ENCODE measurements at regions not wholly inside any gene's neighbourhood (a gene's known extent, or its start where the extent isn't known, plus 50 kb on each side); places are given as distances from the start of the nearest gene placed in this dataset.

- WGBS, 5 donors: 75 to 81% (median 77%) methylated on average over 5 of the region's 5 CpGs
- H3K27ac ChIP-seq: no peak overlapping the region
- no peaks in the 10 kb centered on the region for H3K4me1 ChIP-seq
- no peaks in the 10 kb centered on the region for H3K27me3 ChIP-seq (replicated peaks in 1 of 7)
- intact Hi-C loops (cut with DNase I; ENCODE audit: low total_unique reads): no loop called here
- no peak for DNase-seq
- TF ChIP-seq POLR2A (IDR thresholded peaks at IDR 0.05) (no peak), POLR2AphosphoS5 (IDR thresholded peaks at IDR 0.05) (no peak)
- TF ChIP-seq, protein P1, sequence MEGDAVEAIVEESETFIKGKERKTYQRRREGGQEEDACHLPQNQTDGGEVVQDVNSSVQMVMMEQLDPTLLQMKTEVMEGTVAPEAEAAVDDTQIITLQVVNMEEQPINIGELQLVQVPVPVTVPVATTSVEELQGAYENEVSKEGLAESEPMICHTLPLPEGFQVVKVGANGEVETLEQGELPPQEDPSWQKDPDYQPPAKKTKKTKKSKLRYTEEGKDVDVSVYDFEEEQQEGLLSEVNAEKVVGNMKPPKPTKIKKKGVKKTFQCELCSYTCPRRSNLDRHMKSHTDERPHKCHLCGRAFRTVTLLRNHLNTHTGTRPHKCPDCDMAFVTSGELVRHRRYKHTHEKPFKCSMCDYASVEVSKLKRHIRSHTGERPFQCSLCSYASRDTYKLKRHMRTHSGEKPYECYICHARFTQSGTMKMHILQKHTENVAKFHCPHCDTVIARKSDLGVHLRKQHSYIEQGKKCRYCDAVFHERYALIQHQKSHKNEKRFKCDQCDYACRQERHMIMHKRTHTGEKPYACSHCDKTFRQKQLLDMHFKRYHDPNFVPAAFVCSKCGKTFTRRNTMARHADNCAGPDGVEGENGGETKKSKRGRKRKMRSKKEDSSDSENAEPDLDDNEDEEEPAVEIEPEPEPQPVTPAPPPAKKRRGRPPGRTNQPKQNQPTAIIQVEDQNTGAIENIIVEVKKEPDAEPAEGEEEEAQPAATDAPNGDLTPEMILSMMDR (IDR thresholded peaks at IDR 0.05 in 8 of 11, conservative IDR thresholded peaks at IDR 0.05 in 3 of 11): no peak
- no peaks in the 10 kb centered on the region for H3K9me3 ChIP-seq
- no peaks in the 10 kb centered on the region for H3K36me3 ChIP-seq
- H3K4me3 ChIP-seq: no peak overlapping the region
Measured at GRCh38 chr12:98162906-98163678, 352.3 kb upstream of the TMPO start.

GRCh38 chr12:98172304-98172703, 343.1 kb upstream of the TMPO start:
- no peak for TF ChIP-seq POLR2AphosphoS5 (IDR thresholded peaks at IDR 0.05)
- H3K36me3 ChIP-seq: no peaks in the 10 kb centered on the region
- DNase-seq: no peak
- no peaks in the 10 kb centered on the region for H3K9me3 ChIP-seq
- no peak overlapping the region for H3K27ac ChIP-seq
- no peaks in the 10 kb centered on the region for H3K27me3 ChIP-seq (replicated peaks in 1 of 7)
- intact Hi-C loops (cut with DNase I; ENCODE audit: low total_unique reads): no loop called here
- no peaks in the 10 kb centered on the region for H3K4me1 ChIP-seq
- WGBS, 5 donors: 74 to 86% (median 76%) methylated on average over 2 of the region's 2 CpGs
- no peak overlapping the region for H3K4me3 ChIP-seq

DNA sequence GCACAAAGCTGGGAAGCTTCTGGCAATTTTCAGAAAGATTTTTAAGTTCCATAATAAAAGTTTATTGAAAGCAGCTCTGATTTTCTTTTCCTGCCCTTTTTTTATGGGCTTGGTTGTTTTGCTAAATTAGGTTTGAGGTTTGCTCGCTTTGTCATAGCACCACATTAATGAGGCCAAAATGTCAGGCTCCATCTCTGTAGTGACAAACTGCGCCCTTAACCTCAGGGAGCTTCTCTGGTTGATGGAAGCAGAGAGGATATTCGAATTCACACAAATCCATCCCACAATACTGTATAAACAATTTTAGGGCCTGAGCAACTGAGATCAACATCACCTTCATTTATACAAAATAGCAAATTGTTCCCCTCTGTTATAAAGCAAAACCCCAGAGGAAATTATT, 342.6 kb upstream of the TMPO start:
- Histone ChIP-seq H3K36me3 (no peaks in the 10 kb centered on the region), H3K4me1 (no peaks in the 10 kb centered on the region), H3K4me3 (no peak overlapping the region), H3K27me3 (replicated peaks in 1 of 7) (no peaks in the 10 kb centered on the region), H3K9me3 (no peaks in the 10 kb centered on the region), H3K27ac (no peak overlapping the region)
- intact Hi-C loops (cut with DNase I; ENCODE audit: low total_unique reads): no loop called here
- no peak for DNase-seq
- WGBS, 5 donors: 67 to 83% (median 72%) methylated on average over 3 of the region's 3 CpGs
- no peak for TF ChIP-seq POLR2AphosphoS5 (IDR thresholded peaks at IDR 0.05)
- TF ChIP-seq, protein P1 (IDR thresholded peaks at IDR 0.05 in 8 of 11, conservative IDR thresholded peaks at IDR 0.05 in 3 of 11): no peak
- TF ChIP-seq POLR2A (IDR thresholded peaks at IDR 0.05): no peak

DNA sequence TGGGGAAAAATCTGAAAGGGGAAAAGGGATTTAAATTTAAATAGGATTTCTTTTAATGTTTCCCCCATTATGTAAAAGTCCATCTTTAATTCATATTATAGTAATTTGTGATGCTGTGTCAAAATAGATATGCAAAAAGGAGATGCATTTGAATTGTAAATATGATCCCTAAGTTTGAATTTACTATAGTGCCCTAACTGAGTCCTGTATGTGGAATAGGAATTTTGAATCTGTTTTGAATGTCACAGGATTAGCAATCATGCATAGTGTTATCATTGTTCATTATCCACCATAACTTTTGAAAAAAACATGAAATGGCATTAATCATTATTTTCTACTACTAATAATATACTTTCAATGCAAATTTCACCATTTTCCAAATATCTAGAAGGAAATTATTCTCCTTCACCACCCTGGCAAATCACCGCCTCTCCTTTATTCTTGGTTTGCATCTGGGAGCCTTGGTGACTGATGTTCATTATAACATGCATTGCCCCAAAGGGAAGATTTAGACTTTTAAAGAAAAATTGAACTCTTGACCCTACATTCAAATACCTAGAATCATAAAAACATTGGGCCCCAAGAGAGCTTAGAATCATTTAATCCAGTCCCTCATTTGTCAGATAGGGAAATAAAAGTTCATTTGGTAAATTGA, 341.5 kb upstream of the TMPO start:
- DNase-seq: no peak

More for the DNA sequence above, 341.5 kb upstream of the TMPO start:
- 86 to 98% (median 94%) methylated on average over 1 of the region's 1 CpG for WGBS, 5 donors
- Histone ChIP-seq H3K27me3 (replicated peaks in 1 of 7) (no peaks in the 10 kb centered on the region), H3K36me3 (no peaks in the 10 kb centered on the region), H3K27ac (no peak overlapping the region), H3K9me3 (no peaks in the 10 kb centered on the region), H3K4me1 (no peaks in the 10 kb centered on the region), H3K4me3 (no peak overlapping the region)
- intact Hi-C loops (cut with DNase I; ENCODE audit: low total_unique reads): no loop called here
- TF ChIP-seq, protein P1 (IDR thresholded peaks at IDR 0.05 in 8 of 11, conservative IDR thresholded peaks at IDR 0.05 in 3 of 11): no peak
- no peak for TF ChIP-seq POLR2A (IDR thresholded peaks at IDR 0.05)
- TF ChIP-seq POLR2AphosphoS5 (IDR thresholded peaks at IDR 0.05): no peak

Measured in spleen (tissue), 11 donors.